ENCODE measurements at regions not wholly inside any gene's neighbourhood (a gene's known extent, or its start where the extent isn't known, plus 50 kb on each side); places are given as distances from the start of the nearest gene placed in this dataset.

GRCh38 chr4:95625020-95625419 is 76.2 kb upstream of the UNC5C start:
- Mint-ChIP-seq H3K36me3 (no peaks in the 10 kb centered on the region), H3K27ac (no peak overlapping the region), H3K4me1 (no peaks in the 10 kb centered on the region), H3K4me3 (no peak overlapping the region), H3K27me3 (ENCODE audit: low read depth in 2 of 2) (no peaks in the 10 kb centered on the region), H3K9me3 (peaks cover 3 to 4% of the 10 kb centered on the region in 2 donors)
- no peak for ATAC-seq
- no peak for DNase-seq
- Histone ChIP-seq H3K4me1 (ENCODE audit: control insufficient read depth, insufficient read depth, low read length) (no peaks in the 10 kb centered on the region), H3K4me3 (ENCODE audit: low read length) (no peak overlapping the region), H3K36me3 (ENCODE audit: control insufficient read depth, insufficient read depth, low read length) (no peaks in the 10 kb centered on the region), H3K9me3 (ENCODE audit: control insufficient read depth, insufficient read depth, low read length) (no peaks in the 10 kb centered on the region), H3K27me3 (ENCODE audit: control insufficient read depth, insufficient read depth, low read length) (no peaks in the 10 kb centered on the region), H3K27ac (ENCODE audit: low read length) (no peak overlapping the region)
- no peak for TF ChIP-seq CTCF (IDR thresholded peaks at IDR 0.05)
- intact Hi-C loops (cut with micrococcal nuclease) = no loop called here

GRCh38 chr4:95619525-95620443 is 71.0 kb upstream of the UNC5C start:
- Mint-ChIP-seq H3K4me3 (no peak overlapping the region), H3K4me1 (no peaks in the 10 kb centered on the region), H3K36me3 (no peaks in the 10 kb centered on the region), H3K27me3 (ENCODE audit: low read depth in 2 of 2) (no peaks in the 10 kb centered on the region), H3K27ac (no peak overlapping the region), H3K9me3 (no peaks in the 10 kb centered on the region)
- no peak for DNase-seq
- TF ChIP-seq CTCF (IDR thresholded peaks at IDR 0.05) = no peak
- no peaks in the 10 kb centered on the region for H3K27me3 ChIP-seq (ENCODE audit: control insufficient read depth, insufficient read depth, low read length)
- no peaks in the 10 kb centered on the region for H3K36me3 ChIP-seq (ENCODE audit: control insufficient read depth, insufficient read depth, low read length)
- ATAC-seq = no peak
- intact Hi-C loops (cut with micrococcal nuclease) = no loop called here
- no peak overlapping the region for H3K27ac ChIP-seq (ENCODE audit: low read length)
- no peak overlapping the region for H3K4me3 ChIP-seq (ENCODE audit: low read length)
- WGBS (ENCODE audit: insufficient coverage) = 87% methylated on average over 7 of the region's 9 CpGs
- H3K4me1 ChIP-seq (ENCODE audit: control insufficient read depth, insufficient read depth, low read length) = no peaks in the 10 kb centered on the region
- H3K9me3 ChIP-seq (ENCODE audit: control insufficient read depth, insufficient read depth, low read length) = no peaks in the 10 kb centered on the region

GRCh38 chr4:95614684-95615205 is 66.0 kb upstream of the UNC5C start:
- WGBS (ENCODE audit: insufficient coverage) = 75% methylated on average over 7 of the region's 8 CpGs
- H3K9me3 Mint-ChIP-seq = no peaks in the 10 kb centered on the region
- H3K4me3 ChIP-seq (ENCODE audit: low read length) = no peak overlapping the region

More at GRCh38 chr4:95614684-95615205, 66.0 kb upstream of the UNC5C start:
- no peaks in the 10 kb centered on the region for H3K4me1 Mint-ChIP-seq
- no peaks in the 10 kb centered on the region for H3K9me3 ChIP-seq (ENCODE audit: control insufficient read depth, insufficient read depth, low read length)
- H3K27me3 ChIP-seq (ENCODE audit: control insufficient read depth, insufficient read depth, low read length) = no peaks in the 10 kb centered on the region
- no peaks in the 10 kb centered on the region for H3K4me1 ChIP-seq (ENCODE audit: control insufficient read depth, insufficient read depth, low read length)
- ATAC-seq (peak in 1 of 3 donors; percentile 39), DNase-seq (no peak)
- H3K27ac ChIP-seq (ENCODE audit: low read length) = no peak overlapping the region
- H3K4me3 Mint-ChIP-seq = no peak overlapping the region
- H3K27me3 Mint-ChIP-seq (ENCODE audit: low read depth in 2 of 2) = no peaks in the 10 kb centered on the region
- no peak for TF ChIP-seq CTCF (IDR thresholded peaks at IDR 0.05)
- H3K27ac Mint-ChIP-seq = no peak overlapping the region
- intact Hi-C loops (cut with micrococcal nuclease) = no loop called here
- no peaks in the 10 kb centered on the region for H3K36me3 ChIP-seq (ENCODE audit: control insufficient read depth, insufficient read depth, low read length)
- H3K36me3 Mint-ChIP-seq = no peaks in the 10 kb centered on the region

All from natural killer cell (primary cell).